DND-41 (cell line): ENCODE measurements at regions not wholly inside any gene's neighbourhood (a gene's known extent, or its start where the extent isn't known, plus 50 kb on each side); places are given as distances from the start of the nearest gene placed in this dataset.

Experiments
- ATAC-seq: fragments of 200-7000 bp; cut with Tn5 transposase; 3 replicates; pipeline ENCODE4 v1.9.1; 2021; ENCODE audit warnings: low read depth; ENCODE audit not compliant: insufficient read depth
- DNase-seq: peaks from one replicate; pipeline ENCODE4 v3.0.0-alpha.2; 2020
- H2AFZ ChIP-seq: 2 replicates; pipeline ENCODE4 v1.6.0; 2012; ENCODE audit warnings: low read depth, low read length
- H3K27ac ChIP-seq: 2 replicates; pipeline ENCODE4 v1.5.1; 2012; ENCODE audit warnings: low read length, inconsistent platforms
- H3K27me3 ChIP-seq: fragments of 200-600 bp; sonication (generic); 2 replicates; pipeline ENCODE4 v1.6.0; 2012; ENCODE audit warnings: low read length, mild to moderate bottlenecking, inconsistent platforms; ENCODE audit not compliant: insufficient read depth, poor library complexity
- H3K36me3 ChIP-seq: 2 replicates; pipeline ENCODE4 v1.5.1; 2012; ENCODE audit warnings: low read length, inconsistent platforms; ENCODE audit not compliant: insufficient read depth
- H3K4me1 ChIP-seq: 2 replicates; pipeline ENCODE4 v1.5.1; 2012; ENCODE audit warnings: mild to moderate bottlenecking, low read length; ENCODE audit not compliant: insufficient read depth
- H3K4me2 ChIP-seq: 2 replicates; pipeline ENCODE4 v1.6.0; 2012; ENCODE audit warnings: mild to moderate bottlenecking, moderate library complexity, low read length, inconsistent platforms; ENCODE audit not compliant: insufficient read depth
- H3K4me3 ChIP-seq, 2 experiments: fragments of 200-600 bp in 1 of 2; shearing (Covaris generic) in 1 of 2; 2 replicates each; pipeline ENCODE4 v1.5.1; 2012 to 2016; ENCODE audit warnings: inconsistent platforms in 2 of 2, low read length in 2 of 2, mild to moderate bottlenecking in 2 of 2, low read depth in 1 of 2, moderate library complexity in 1 of 2
- H3K79me2 ChIP-seq: 2 replicates; pipeline ENCODE4 v1.6.0; 2012; ENCODE audit warnings: low read length, inconsistent platforms; ENCODE audit not compliant: insufficient read depth
- H3K9ac ChIP-seq: 2 replicates; pipeline ENCODE4 v1.6.0; 2012; ENCODE audit warnings: low read depth, mild to moderate bottlenecking, inconsistent platforms, low read length, moderate library complexity
- H3K9me3 ChIP-seq: 2 replicates; pipeline ENCODE4 v1.5.1; 2012; ENCODE audit warnings: low read length, moderate library complexity, mild to moderate bottlenecking, inconsistent platforms; ENCODE audit not compliant: insufficient read depth, severe bottlenecking
- H4K20me1 ChIP-seq: 2 replicates; pipeline ENCODE4 v1.6.0; 2012; ENCODE audit warnings: low read length; ENCODE audit not compliant: insufficient read depth
- CTCF ChIP-seq: IDR thresholded peaks from 2 replicates; pipeline ENCODE4 v1.5.1; 2012; ENCODE audit warnings: borderline replicate concordance, low read length, moderate library complexity, mild to moderate bottlenecking; ENCODE audit not compliant: poor library complexity, severe bottlenecking; ENCODE audit errors: extremely low read depth
- EZH2 ChIP-seq: IDR thresholded peaks from 3 replicates; pipeline ENCODE4 v1.6.1; 2012; ENCODE audit warnings: borderline replicate concordance, low read depth, mild to moderate bottlenecking, moderate library complexity, low read length, inconsistent platforms; ENCODE audit not compliant: severe bottlenecking

- DNase-seq (no peak), ATAC-seq (no peak)
- Histone ChIP-seq H3K9ac (no peak overlapping the region), H3K9me3 (no peaks in the 10 kb centered on the region), H3K4me2 (no peak overlapping the region), H4K20me1 (no peaks in the 10 kb centered on the region), H3K4me3 (no peak overlapping the region), H2AFZ (no peak overlapping the region), H3K4me1 (no peaks in the 10 kb centered on the region), H3K36me3 (no peaks in the 10 kb centered on the region), H3K79me2 (no peaks in the 10 kb centered on the region), H3K27ac (no peak overlapping the region), H3K27me3 (no peaks in the 10 kb centered on the region)
- TF ChIP-seq CTCF: no peak
Measured at GRCh38 chr11:90564531-90564930, 341.7 kb upstream of the CHORDC1 start.

GRCh38 chr11:90558328-90558865 lies 335.5 kb upstream of the CHORDC1 start:
- Histone ChIP-seq H3K9me3 (no peaks in the 10 kb centered on the region), H3K27ac (no peak overlapping the region), H3K9ac (no peak overlapping the region), H4K20me1 (no peaks in the 10 kb centered on the region), H3K79me2 (no peaks in the 10 kb centered on the region), H3K4me1 (no peaks in the 10 kb centered on the region), H3K27me3 (no peaks in the 10 kb centered on the region), H3K4me2 (no peak overlapping the region), H3K36me3 (no peaks in the 10 kb centered on the region), H2AFZ (no peak overlapping the region), H3K4me3 (no peak overlapping the region)
- no peak for TF ChIP-seq EZH2
- no peak for TF ChIP-seq CTCF
- ATAC-seq (no peak), DNase-seq (no peak)

- H3K27me3 ChIP-seq: no peaks in the 10 kb centered on the region
- no peak overlapping the region for H3K27ac ChIP-seq
- no peaks in the 10 kb centered on the region for H3K79me2 ChIP-seq
- H3K4me3 ChIP-seq: no peak overlapping the region
- H3K36me3 ChIP-seq: no peaks in the 10 kb centered on the region
- H3K9ac ChIP-seq: no peak overlapping the region
- ATAC-seq: no peak
- no peak overlapping the region for H3K4me2 ChIP-seq
- no peak for TF ChIP-seq CTCF
- TF ChIP-seq EZH2: no peak
- no peak for DNase-seq
- H3K4me1 ChIP-seq: no peaks in the 10 kb centered on the region
- H3K9me3 ChIP-seq: no peaks in the 10 kb centered on the region
- no peaks in the 10 kb centered on the region for H4K20me1 ChIP-seq
- no peak overlapping the region for H2AFZ ChIP-seq
Measured at GRCh38 chr11:90556606-90557005, 333.8 kb upstream of the CHORDC1 start.

GRCh38 chr11:90556026-90556425 lies 333.2 kb upstream of the CHORDC1 start:
- DNase-seq (no peak), ATAC-seq (no peak)
- no peak overlapping the region for H3K4me2 ChIP-seq
- no peaks in the 10 kb centered on the region for H3K79me2 ChIP-seq
- H4K20me1 ChIP-seq: no peaks in the 10 kb centered on the region
- H3K27me3 ChIP-seq: no peaks in the 10 kb centered on the region
- H3K9me3 ChIP-seq: no peaks in the 10 kb centered on the region
- H3K4me3 ChIP-seq: no peak overlapping the region
- no peaks in the 10 kb centered on the region for H3K36me3 ChIP-seq
- no peak for TF ChIP-seq CTCF
- H2AFZ ChIP-seq: no peak overlapping the region
- H3K4me1 ChIP-seq: no peaks in the 10 kb centered on the region
- H3K27ac ChIP-seq: no peak overlapping the region
- H3K9ac ChIP-seq: no peak overlapping the region
